H1 (cell line): ENCODE measurements at regions not wholly inside any gene's neighbourhood (a gene's known extent, or its start where the extent isn't known, plus 50 kb on each side); places are given as distances from the start of the nearest gene placed in this dataset.

Experiments used
- CTCF ChIA-PET: fragments of 300-600 bp; sonication (Branson Sonifier 250); formaldehyde crosslinking; loops from one replicate; lab custom pipeline; 2021; ENCODE audit not compliant: partially characterized antibody; lab: Charles Lee
- POLR2A ChIA-PET: fragments of 300-600 bp; sonication (Branson Sonifier 250); formaldehyde crosslinking; loops from one replicate; lab custom pipeline; 2021; ENCODE audit warnings: inconsistent platforms; ENCODE audit not compliant: partially characterized antibody; lab: Charles Lee
- DNase-seq, 2 experiments: peaks; one replicate each; pipeline versions ENCODE4 v3.0.0 to v3.0.0-alpha.2; 2010 to 2022; ENCODE audit warnings: low spot score in 2 of 2, low read depth in 1 of 2, mixed read lengths in 1 of 2
- FAIRE-seq: peaks from 2 replicates; lab custom pipeline; 2011; peaks lifted over from hg19 to GRCh38; lab: Jason Lieb, UNC
- H2AFZ ChIP-seq: 2 replicates; pipeline ENCODE4 v1.8.1; 2012; ENCODE audit warnings: low read length, inconsistent platforms
- H2AK5ac ChIP-seq: 2 replicates; pipeline ENCODE4 v1.6.1; 2013; ENCODE audit warnings: low read depth, low read length
- H2BK120ac ChIP-seq: replicated peaks from 2 replicates; pipeline ENCODE3; 2013; ENCODE audit warnings: low read depth, low read length, inconsistent platforms
- H2BK12ac ChIP-seq: 2 replicates; pipeline ENCODE4 v1.6.1; 2013; ENCODE audit warnings: low read depth, low read length
- H2BK15ac ChIP-seq: 2 replicates; pipeline ENCODE4 v1.6.1; 2013; ENCODE audit warnings: low read length
- H2BK20ac ChIP-seq: 2 replicates; pipeline ENCODE4 v1.6.1; 2013; ENCODE audit warnings: low read length
- H2BK5ac ChIP-seq: 2 replicates; pipeline ENCODE4 v1.6.1; 2013; ENCODE audit warnings: low read depth, low read length
- H3K14ac ChIP-seq: 2 replicates; pipeline ENCODE4 v1.6.1; 2013; ENCODE audit warnings: inconsistent platforms; ENCODE audit not compliant: insufficient read length
- H3K18ac ChIP-seq: 2 replicates; pipeline ENCODE4 v1.6.1; 2013; ENCODE audit warnings: low read length; ENCODE audit errors: extremely low read depth
- H3K23ac ChIP-seq: 2 replicates; pipeline ENCODE4 v1.6.1; 2013; ENCODE audit warnings: inconsistent platforms; ENCODE audit not compliant: insufficient read length
- H3K23me2 ChIP-seq: 2 replicates; pipeline ENCODE4 v1.6.1; 2013; ENCODE audit warnings: low read depth, low read length
- H3K27ac ChIP-seq: 2 replicates; pipeline ENCODE4 v1.6.1; 2011; ENCODE audit warnings: low read depth, low read length, inconsistent platforms
- H3K27me3 ChIP-seq, 4 experiments: replicated peaks in 1 of 4; 1 replicate in 1 of 4; 2 replicates in 3 of 4; pipeline versions ENCODE4 v1.6.1 to v1.8.1; 2011 to 2013; ENCODE audit warnings: low read length in 3 of 4, mild to moderate bottlenecking in 3 of 4, inconsistent platforms in 2 of 4, mixed read lengths in 2 of 4, moderate library complexity in 1 of 4; ENCODE audit not compliant: control insufficient read depth in 3 of 4, insufficient read depth in 3 of 4; ENCODE audit errors: extremely low read depth in 1 of 4
- H3K36me3 ChIP-seq, 4 experiments: 2 replicates each; pipeline versions ENCODE4 v1.6.1 to v1.8.1; 2011 to 2013; ENCODE audit warnings: mild to moderate bottlenecking in 4 of 4, low read length in 3 of 4, moderate library complexity in 2 of 4, control low read depth in 1 of 4, inconsistent platforms in 1 of 4; ENCODE audit not compliant: insufficient read depth in 4 of 4, control insufficient read depth in 2 of 4
- H3K4ac ChIP-seq: replicated peaks from 2 replicates; pipeline ENCODE3; 2013; ENCODE audit warnings: low read length, low read depth, mixed read lengths, inconsistent platforms; ENCODE audit not compliant: insufficient read length
- H3K4me1 ChIP-seq, 4 experiments: replicated peaks in 1 of 4; 1 replicate in 1 of 4; 2 replicates in 3 of 4; pipeline versions ENCODE4 v1.6.1 to v1.8.1; 2011 to 2013; ENCODE audit warnings: low read length in 3 of 4, inconsistent platforms in 2 of 4, mixed read lengths in 1 of 4; ENCODE audit not compliant: insufficient read depth in 4 of 4, control insufficient read depth in 3 of 4
- H3K4me2 ChIP-seq, 2 experiments: 2 replicates each; pipeline versions ENCODE4 v1.6.1 to v1.8.1; 2011 to 2013; ENCODE audit warnings: low read depth in 2 of 2, low read length in 2 of 2, control low read depth in 1 of 2, inconsistent platforms in 1 of 2, mild to moderate bottlenecking in 1 of 2; ENCODE audit not compliant: insufficient read depth in 1 of 2
- H3K4me3 ChIP-seq, 4 experiments: fragments of 200-600, 300-600 bp in 1 of 4; sonication (generic), shearing (Covaris generic), sonication (Bioruptor Twin) in 1 of 4; 2 replicates each; pipeline versions ENCODE4 v1.5.1 to v1.8.1; 2011 to 2016; ENCODE audit warnings: low read length in 4 of 4, low read depth in 3 of 4, control low read depth in 2 of 4, inconsistent platforms in 2 of 4, mild to moderate bottlenecking in 2 of 4, mixed read lengths in 1 of 4, moderate library complexity in 1 of 4; ENCODE audit not compliant: insufficient read depth in 2 of 4; ENCODE audit errors: extremely low read depth in 1 of 4
- H3K56ac ChIP-seq: replicated peaks from 2 replicates; pipeline ENCODE3; 2013; ENCODE audit warnings: low read depth, mild to moderate bottlenecking, mixed read lengths, low read length, inconsistent platforms; ENCODE audit not compliant: insufficient read length
- H3K79me1 ChIP-seq: 2 replicates; pipeline ENCODE4 v1.6.1; 2013; ENCODE audit warnings: low read depth, low read length, control low read depth
- H3K79me2 ChIP-seq, 2 experiments: 2 replicates each; pipeline versions ENCODE4 v1.6.1 to v1.8.1; 2012 to 2013; ENCODE audit warnings: low read length in 2 of 2, mild to moderate bottlenecking in 2 of 2, inconsistent platforms in 1 of 2; ENCODE audit not compliant: insufficient read depth in 2 of 2, control insufficient read depth in 1 of 2
- H3K9ac ChIP-seq, 4 experiments: replicated peaks in 1 of 4; 1 replicate in 1 of 4; 2 replicates in 3 of 4; pipeline versions ENCODE4 v1.6.1 to v1.8.1; 2011 to 2013; ENCODE audit warnings: low read depth in 3 of 4, low read length in 3 of 4, control low read depth in 2 of 4, mild to moderate bottlenecking in 2 of 4, moderate library complexity in 2 of 4, inconsistent platforms in 1 of 4; ENCODE audit errors: extremely low read depth in 1 of 4
- H3K9me3 ChIP-seq, 2 experiments: 2 replicates each; pipeline versions ENCODE4 v1.6.1 to v1.8.1; 2012 to 2013; ENCODE audit warnings: mild to moderate bottlenecking in 2 of 2, moderate library complexity in 2 of 2, control low read depth in 1 of 2, inconsistent platforms in 1 of 2, low read depth in 1 of 2, low read length in 1 of 2, mixed read lengths in 1 of 2; ENCODE audit not compliant: insufficient read depth in 2 of 2
- H4K20me1 ChIP-seq, 2 experiments: replicated peaks in 1 of 2; 2 replicates each; pipeline versions ENCODE3 to v1.8.1; 2011 to 2013; ENCODE audit warnings: inconsistent platforms in 2 of 2, low read length in 2 of 2, mild to moderate bottlenecking in 1 of 2; ENCODE audit not compliant: insufficient read depth in 2 of 2, control insufficient read depth in 1 of 2
- H4K5ac ChIP-seq: 2 replicates; pipeline ENCODE4 v1.6.1; 2013; ENCODE audit warnings: low read length, low read depth, mixed read lengths, inconsistent platforms; ENCODE audit not compliant: insufficient read length
- H4K8ac ChIP-seq: 2 replicates; pipeline ENCODE4 v1.8.0; 2013; ENCODE audit warnings: mild to moderate bottlenecking, moderate library complexity, low read length, inconsistent platforms; ENCODE audit not compliant: insufficient read depth; ENCODE audit errors: extremely low read depth
- H4K91ac ChIP-seq: replicated peaks from 2 replicates; pipeline ENCODE3; 2013; ENCODE audit warnings: low read length, mixed read lengths, inconsistent platforms; ENCODE audit not compliant: insufficient read length
- EP300 ChIP-seq, 2 experiments: IDR thresholded peaks; 1 replicate in 1 of 2; 2 replicates in 1 of 2; pipeline ENCODE4 v1.6.1; 2011 to 2012; ENCODE audit warnings: low read depth in 2 of 2, low read length in 2 of 2, mild to moderate bottlenecking in 2 of 2, borderline replicate concordance in 1 of 2, inconsistent platforms in 1 of 2, moderate library complexity in 1 of 2
- SAP30 ChIP-seq: fragments of 300-600 bp; sonication (generic); IDR thresholded peaks from 2 replicates; pipeline ENCODE4 v1.7.1; 2012; ENCODE audit warnings: low read length, moderate library complexity, mild to moderate bottlenecking, inconsistent platforms; ENCODE audit not compliant: insufficient read depth, insufficient replicate concordance
- SIRT6 ChIP-seq: IDR thresholded peaks from one replicate; pipeline ENCODE4 v1.7.1; 2012; ENCODE audit warnings: low read length, inconsistent platforms
- WGBS, 2 experiments: shearing (Covaris generic) in 1 of 2; methylation state at CpG; one replicate each; pipeline versions ENCODE4 v1.1.6 to v1.1.7; 2013 to 2015; ENCODE audit warnings: low lambda C conversion rate in 2 of 2, mixed read lengths in 2 of 2, inconsistent platforms in 1 of 2, low coverage in 1 of 2, missing lambda C conversion rate in 1 of 2; ENCODE audit not compliant: insufficient replicate concordance in 2 of 2, insufficient coverage in 1 of 2, insufficient read length in 1 of 2; ENCODE audit errors: extremely low coverage in 1 of 2, missing lambda C conversion rate in 1 of 2; 5-methylcytosine and 5-hydroxymethylcytosine counted together

DNA sequence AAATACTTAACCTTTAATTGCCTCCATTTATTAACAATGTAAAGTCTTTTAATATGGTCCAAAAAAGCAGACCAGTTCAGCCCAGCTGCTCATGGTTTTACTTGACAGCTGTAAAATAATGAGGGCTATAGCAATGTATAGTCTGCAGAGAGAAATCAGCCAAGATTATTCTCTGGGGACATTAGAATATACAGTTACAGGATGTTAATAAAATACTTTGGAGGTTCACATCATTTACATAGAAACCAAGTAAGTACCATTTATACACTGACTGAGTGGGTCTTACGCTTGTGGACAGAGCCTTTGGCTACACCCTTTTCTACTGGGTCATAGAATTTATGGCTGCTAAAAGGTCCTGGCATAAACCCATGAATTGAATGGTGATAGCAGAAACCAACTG lies 340.7 kb upstream of the CELF2 start:
- Histone ChIP-seq H3K23ac (no peak overlapping the region), H3K18ac (no peak overlapping the region), H3K56ac (no peak overlapping the region), H4K8ac (no peak overlapping the region), H3K79me1 (no peaks in the 10 kb centered on the region), H2AK5ac (no peak overlapping the region), H3K4me2 (no peak overlapping the region), H3K4ac (no peak overlapping the region), H3K27ac (no peak overlapping the region), H3K14ac (no peak overlapping the region), H2BK15ac (no peak overlapping the region), H4K5ac (no peak overlapping the region), H2BK12ac (no peak overlapping the region), H3K79me2 (no peaks in the 10 kb centered on the region), H2BK5ac (no peak overlapping the region), H3K36me3 (no peaks in the 10 kb centered on the region), H3K9me3 (peaks cover 0 to 6% of the 10 kb centered on the region in 2 experiments; a peak in 1 of 4 replicates), H2AFZ (no peak overlapping the region), H4K91ac (no peak overlapping the region), H2BK20ac (no peak overlapping the region), H3K4me3 (no peak overlapping the region), H3K23me2 (no peaks in the 10 kb centered on the region), H4K20me1 (no peaks in the 10 kb centered on the region), H3K9ac (no peak overlapping the region), H2BK120ac (no peak overlapping the region), H3K27me3 (no peaks in the 10 kb centered on the region), H3K4me1 (no peaks in the 10 kb centered on the region)
- 90% methylated on average over 1 of the region's 1 CpG; no CpG with 5 or more reads in 1 of the 2 experiments for whole genome bisulfite sequencing, 2 experiments
- POLR2A ChIA-PET = no interaction called here
- FAIRE-seq = no peak
- CTCF ChIA-PET = interaction anchor here (0.8 to 2.4 kb wide), 11 partner anchors 9 to 1069 kb away, joined by 3 to 9 read pairs (median 4); no protein-coding TSS in a partner anchor
- DNase-seq = no peak
- no peak for TF ChIP-seq SAP30
- TF ChIP-seq EP300 (IDR thresholded peaks at IDR 0.05; ENCODE audit: borderline replicate concordance in 1 of 2, low read depth in 2 of 2, low read length in 2 of 2) = no peak
- TF ChIP-seq SIRT6 = no peak
